ENCODE measurements at regions not wholly inside any gene's neighbourhood (a gene's known extent, or its start where the extent isn't known, plus 50 kb on each side); places are given as distances from the start of the nearest gene placed in this dataset.
"Not testable (repeated sequence)": the region's sequence is repeated elsewhere in the genome, so short reads cannot be mapped to it uniquely, and the experiment has no call there.

DNA sequence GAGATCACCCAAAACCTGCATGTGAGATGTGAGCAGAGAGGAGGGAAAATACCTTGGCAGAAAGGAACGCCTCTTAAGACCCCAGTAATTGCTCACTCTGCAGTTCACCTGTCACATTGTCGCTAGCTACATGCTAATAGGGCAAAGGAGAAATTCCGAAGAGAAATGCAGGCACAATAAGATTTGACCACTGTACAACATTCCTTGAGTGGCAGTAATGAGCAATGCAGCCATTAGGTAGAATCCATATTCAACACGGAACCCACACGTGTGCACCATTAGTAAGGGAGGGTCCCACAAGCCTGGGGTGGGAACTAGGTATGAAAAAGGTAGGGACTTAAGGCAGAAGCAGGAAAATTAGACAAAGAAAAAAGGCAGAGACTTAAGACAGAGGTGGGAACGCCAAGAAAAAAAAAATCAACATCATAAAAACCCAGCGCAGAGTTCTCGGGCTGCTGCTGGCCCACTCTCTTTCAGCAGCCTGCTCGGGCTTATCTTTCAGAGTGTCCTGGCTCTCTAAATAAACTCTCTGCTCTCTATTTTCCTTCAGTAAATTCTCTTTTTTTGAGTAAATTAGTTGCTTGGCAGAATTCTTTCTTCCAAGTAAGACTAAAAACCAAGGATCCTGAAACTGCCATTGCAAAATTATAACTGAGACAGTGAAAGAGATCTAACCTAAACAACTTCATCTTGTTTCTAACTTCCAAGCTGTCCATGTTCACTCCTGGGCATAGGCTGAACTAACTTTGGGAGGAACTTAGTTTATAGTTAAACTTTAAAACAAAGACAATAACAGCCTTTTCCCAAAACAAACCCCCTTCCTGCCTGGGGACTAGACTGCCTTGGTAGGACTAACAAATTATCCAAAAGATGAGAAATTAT is 116.5 kb downstream of the CD24 start:
- 78 to 83% methylated on average over 9 of the region's 9 CpGs for WGBS, 2 donors
- intact Hi-C loops (cut with DNase I; ENCODE audit: low total_unique reads): no loop called here
- H3K4me3 ChIP-seq (ENCODE audit: low read depth, poor library complexity, severe bottlenecking): no peak overlapping the region
- TF ChIP-seq, protein P1, sequence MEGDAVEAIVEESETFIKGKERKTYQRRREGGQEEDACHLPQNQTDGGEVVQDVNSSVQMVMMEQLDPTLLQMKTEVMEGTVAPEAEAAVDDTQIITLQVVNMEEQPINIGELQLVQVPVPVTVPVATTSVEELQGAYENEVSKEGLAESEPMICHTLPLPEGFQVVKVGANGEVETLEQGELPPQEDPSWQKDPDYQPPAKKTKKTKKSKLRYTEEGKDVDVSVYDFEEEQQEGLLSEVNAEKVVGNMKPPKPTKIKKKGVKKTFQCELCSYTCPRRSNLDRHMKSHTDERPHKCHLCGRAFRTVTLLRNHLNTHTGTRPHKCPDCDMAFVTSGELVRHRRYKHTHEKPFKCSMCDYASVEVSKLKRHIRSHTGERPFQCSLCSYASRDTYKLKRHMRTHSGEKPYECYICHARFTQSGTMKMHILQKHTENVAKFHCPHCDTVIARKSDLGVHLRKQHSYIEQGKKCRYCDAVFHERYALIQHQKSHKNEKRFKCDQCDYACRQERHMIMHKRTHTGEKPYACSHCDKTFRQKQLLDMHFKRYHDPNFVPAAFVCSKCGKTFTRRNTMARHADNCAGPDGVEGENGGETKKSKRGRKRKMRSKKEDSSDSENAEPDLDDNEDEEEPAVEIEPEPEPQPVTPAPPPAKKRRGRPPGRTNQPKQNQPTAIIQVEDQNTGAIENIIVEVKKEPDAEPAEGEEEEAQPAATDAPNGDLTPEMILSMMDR (IDR thresholded peaks at IDR 0.05): no peak
- DNase-seq (ENCODE audit: low spot score in 2 of 2): no peak

GRCh38 chr6:106857310-106857709 is 117.2 kb downstream of the CD24 start:
- WGBS, 2 donors: 93 to 96% methylated on average over 2 of the region's 2 CpGs
- DNase-seq (ENCODE audit: low spot score in 2 of 2); H3K4me3 ChIP-seq (ENCODE audit: low read depth, poor library complexity, severe bottlenecking); intact Hi-C loops (cut with DNase I; ENCODE audit: low total_unique reads): not testable (repeated sequence)

DNA sequence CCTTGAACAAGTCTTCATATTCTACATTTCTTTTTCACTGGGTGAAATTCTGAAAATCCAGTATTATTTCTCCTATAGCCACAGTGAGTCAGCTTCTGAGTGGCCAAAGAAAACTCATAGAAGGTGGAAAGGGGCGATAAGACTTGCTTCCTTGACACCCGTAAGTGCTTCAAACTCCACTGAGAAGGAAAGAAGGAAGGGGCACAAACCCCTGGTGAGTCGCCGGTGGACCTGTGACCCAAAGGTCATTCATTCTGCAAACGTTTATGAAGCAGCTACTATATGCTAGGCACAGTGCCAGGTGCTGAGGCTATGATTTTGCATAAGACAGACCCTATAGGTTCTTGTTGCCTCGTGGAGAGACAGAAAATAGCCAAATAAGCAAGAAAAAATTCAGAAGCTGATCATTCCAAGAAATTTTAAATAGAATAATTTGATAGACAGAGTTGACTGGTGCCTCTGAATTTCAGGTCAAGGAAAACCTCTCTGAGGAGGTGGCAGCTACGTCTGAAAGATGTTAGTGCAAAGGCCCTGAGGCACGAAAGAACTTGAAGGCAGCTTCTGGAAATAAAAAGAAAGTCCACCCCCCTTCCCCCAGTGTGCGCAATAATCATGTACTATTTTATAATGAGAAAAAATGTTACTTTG is 118.2 kb downstream of the CD24 start:
- intact Hi-C loops (cut with DNase I; ENCODE audit: low total_unique reads): no loop called here
- no peak for DNase-seq (ENCODE audit: low spot score in 2 of 2)
- WGBS, 2 donors: 83 to 85% methylated on average over 9 of the region's 9 CpGs
- TF ChIP-seq, protein P1 (IDR thresholded peaks at IDR 0.05): no peak
- TF ChIP-seq POLR2A (IDR thresholded peaks at IDR 0.05): no peak
- H3K4me3 ChIP-seq (ENCODE audit: low read depth, poor library complexity, severe bottlenecking): no peak overlapping the region

DNA sequence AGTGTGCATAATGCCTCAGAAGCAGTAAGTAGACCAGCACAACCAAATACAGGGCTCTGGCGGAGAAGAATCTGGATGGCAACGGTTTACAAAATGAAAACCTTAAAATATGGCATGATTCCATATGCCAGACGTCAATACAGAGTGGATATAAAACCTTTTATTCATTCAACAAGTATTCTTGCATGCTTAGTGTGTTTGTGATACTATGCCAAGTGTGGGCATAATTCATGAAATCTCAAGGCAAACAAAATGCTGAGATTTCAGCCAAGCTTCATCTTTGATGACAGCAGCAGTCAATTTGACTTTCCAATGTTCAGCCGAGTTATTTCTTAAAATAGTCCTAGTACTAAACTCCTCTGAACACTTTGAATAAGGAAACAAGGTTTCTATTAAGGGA is 119.4 kb downstream of the CD24 start:
- DNase-seq (ENCODE audit: low spot score in 2 of 2): no peak
- intact Hi-C loops (cut with DNase I; ENCODE audit: low total_unique reads): no loop called here
- no peak overlapping the region for H3K4me3 ChIP-seq (ENCODE audit: low read depth, poor library complexity, severe bottlenecking)
- no peak for TF ChIP-seq POLR2A (IDR thresholded peaks at IDR 0.05)
- TF ChIP-seq, protein P1 (IDR thresholded peaks at IDR 0.05): no peak
- WGBS, 2 donors: 49 to 57% methylated on average over 4 of the region's 4 CpGs

GRCh38 chr6:106849676-106850332 is 124.7 kb downstream of the CD24 start:
- TF ChIP-seq, protein P1 (IDR thresholded peaks at IDR 0.05): no peak
- TF ChIP-seq POLR2A (IDR thresholded peaks at IDR 0.05): no peak
- no peak for DNase-seq (ENCODE audit: low spot score in 2 of 2)
- WGBS, 2 donors: 75 to 78% methylated on average over 6 of the region's 6 CpGs
- intact Hi-C loops (cut with DNase I; ENCODE audit: low total_unique reads): no loop called here
- H3K4me3 ChIP-seq (ENCODE audit: low read depth, poor library complexity, severe bottlenecking): no peak overlapping the region

DNA sequence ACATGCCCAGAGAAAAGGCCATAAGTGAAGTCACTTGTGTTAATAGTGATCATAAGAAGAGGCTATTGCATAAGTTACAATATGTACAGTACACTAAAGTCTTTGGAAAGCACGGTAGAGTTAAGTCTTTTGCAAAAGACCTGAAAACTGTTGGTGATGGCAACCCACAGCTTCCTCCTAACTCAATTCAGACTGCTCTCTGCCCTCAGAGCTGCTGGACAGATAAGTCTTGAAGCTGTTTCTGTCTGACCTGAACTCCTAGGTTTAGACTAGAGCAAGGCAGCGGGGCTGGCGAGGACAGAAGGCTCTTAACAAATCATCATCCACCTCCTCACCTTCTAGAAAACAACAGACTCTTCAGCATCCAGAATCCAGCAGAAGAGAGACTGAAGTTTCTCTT is 125.4 kb downstream of the CD24 start:
- TF ChIP-seq POLR2A (IDR thresholded peaks at IDR 0.05): no peak
- TF ChIP-seq, protein P1 (IDR thresholded peaks at IDR 0.05): no peak
- no peak for DNase-seq (ENCODE audit: low spot score in 2 of 2)
- 78 to 90% methylated on average over 3 of the region's 3 CpGs for WGBS, 2 donors
- intact Hi-C loops (cut with DNase I; ENCODE audit: low total_unique reads): no loop called here
- no peak overlapping the region for H3K4me3 ChIP-seq (ENCODE audit: low read depth, poor library complexity, severe bottlenecking)

All from lower leg skin (tissue), 4 donors.